Upper lobe of left lung (tissue), 6 donors: ENCODE measurements at regions not wholly inside any gene's neighbourhood (a gene's known extent, or its start where the extent isn't known, plus 50 kb on each side); places are given as distances from the start of the nearest gene placed in this dataset.

Experiments
- ATAC-seq, 2 donors: fragments of 200-7000 bp; cut with Tn5 transposase; one replicate each; pipeline ENCODE4 v1.9.1; 2022; ENCODE audit warnings: mild to moderate bottlenecking in 2 of 2, moderate library complexity in 2 of 2; ENCODE audit not compliant: low FRiP score in 2 of 2
- DNase-seq, 2 donors: peaks; one replicate each; pipeline ENCODE4 v3.0.0-alpha.2; 2019 to 2020
- H3K27ac ChIP-seq, 4 donors: fragments of 200-600 bp; sonication (generic); one replicate each; pipeline ENCODE4 v1.5.1; 2016 to 2019
- H3K27me3 ChIP-seq, 4 donors: fragments of 200-600 bp; sonication (generic); one replicate each; pipeline ENCODE4 v1.5.1; 2017 to 2019
- H3K36me3 ChIP-seq, 4 donors: fragments of 200-600 bp; sonication (generic); one replicate each; pipeline ENCODE4 v1.5.1; 2016 to 2019
- H3K4me1 ChIP-seq, 4 donors: fragments of 200-600 bp; sonication (generic); one replicate each; pipeline ENCODE4 v1.5.1; 2018 to 2019
- H3K4me3 ChIP-seq, 4 donors: fragments of 200-600 bp; sonication (generic); one replicate each; pipeline ENCODE4 v1.5.1; 2017 to 2019; ENCODE audit warnings: mild to moderate bottlenecking in 2 of 4, moderate library complexity in 1 of 4
- H3K9me3 ChIP-seq, 4 donors: fragments of 200-600 bp; sonication (generic); one replicate each; pipeline ENCODE4 v1.5.1; 2018 to 2019
- EP300 ChIP-seq, 4 donors: sonication (generic); formaldehyde crosslinking; IDR thresholded peaks; one replicate each; pipeline ENCODE4 v1.5.1; 2017; ENCODE audit warnings: antibody characterized with exemption in 4 of 4, control low read depth in 2 of 4
- POLR2A ChIP-seq, 4 donors: fragments of 450-650 bp; IDR thresholded peaks; one replicate each; pipeline ENCODE4 v1.5.1; 2016 to 2017; ENCODE audit warnings: antibody characterized with exemption in 4 of 4, mild to moderate bottlenecking in 2 of 4
- POLR2AphosphoS5 ChIP-seq, 2 donors: sonication (generic); formaldehyde crosslinking; IDR thresholded peaks; one replicate each; pipeline ENCODE4 v1.5.1; 2017; ENCODE audit warnings: antibody characterized with exemption in 2 of 2
- WGBS, 2 donors: methylation state at CpG; one replicate each; pipeline ENCODE4 v1.1.5; 2017 to 2018; 5-methylcytosine and 5-hydroxymethylcytosine counted together
- TF ChIP-seq, protein P1 (sequence below), 6 experiments: fragments of 450-650 bp in 4 of 6; fragments of 200-600 bp in 2 of 6; sonication (generic) in 2 of 6; IDR thresholded peaks; one replicate each; pipeline ENCODE4 v1.5.1; 2016 to 2019; ENCODE audit warnings: antibody characterized with exemption in 6 of 6
- donor health status: DM: no; HTN: no; CAD: no; lungs with moderate emphysema.
- donor health status: DM: no; HTN: yes; CAD: no; lungs with severe emphysema.

- Histone ChIP-seq H3K27me3 (no peaks in the 10 kb centered on the region), H3K27ac (no peak overlapping the region), H3K36me3 (no peaks in the 10 kb centered on the region), H3K9me3 (no peaks in the 10 kb centered on the region), H3K4me3 (no peak overlapping the region), H3K4me1 (no peaks in the 10 kb centered on the region)
- DNase-seq = no peak
- no peak for ATAC-seq
- 65 to 86% methylated on average over 2 to 4 of the region's 7 CpGs for WGBS, 2 donors
- TF ChIP-seq EP300 (IDR thresholded peaks at IDR 0.05) (no peak), POLR2AphosphoS5 (IDR thresholded peaks at IDR 0.05) (no peak), POLR2A (IDR thresholded peaks at IDR 0.05) (no peak)
- TF ChIP-seq, protein P1, sequence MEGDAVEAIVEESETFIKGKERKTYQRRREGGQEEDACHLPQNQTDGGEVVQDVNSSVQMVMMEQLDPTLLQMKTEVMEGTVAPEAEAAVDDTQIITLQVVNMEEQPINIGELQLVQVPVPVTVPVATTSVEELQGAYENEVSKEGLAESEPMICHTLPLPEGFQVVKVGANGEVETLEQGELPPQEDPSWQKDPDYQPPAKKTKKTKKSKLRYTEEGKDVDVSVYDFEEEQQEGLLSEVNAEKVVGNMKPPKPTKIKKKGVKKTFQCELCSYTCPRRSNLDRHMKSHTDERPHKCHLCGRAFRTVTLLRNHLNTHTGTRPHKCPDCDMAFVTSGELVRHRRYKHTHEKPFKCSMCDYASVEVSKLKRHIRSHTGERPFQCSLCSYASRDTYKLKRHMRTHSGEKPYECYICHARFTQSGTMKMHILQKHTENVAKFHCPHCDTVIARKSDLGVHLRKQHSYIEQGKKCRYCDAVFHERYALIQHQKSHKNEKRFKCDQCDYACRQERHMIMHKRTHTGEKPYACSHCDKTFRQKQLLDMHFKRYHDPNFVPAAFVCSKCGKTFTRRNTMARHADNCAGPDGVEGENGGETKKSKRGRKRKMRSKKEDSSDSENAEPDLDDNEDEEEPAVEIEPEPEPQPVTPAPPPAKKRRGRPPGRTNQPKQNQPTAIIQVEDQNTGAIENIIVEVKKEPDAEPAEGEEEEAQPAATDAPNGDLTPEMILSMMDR (IDR thresholded peaks at IDR 0.05) = no peak
Measured at GRCh38 chr10:131681122-131681521, 219.7 kb upstream of the PPP2R2D start.

- Histone ChIP-seq H3K4me3 (no peak overlapping the region), H3K4me1 (no peaks in the 10 kb centered on the region), H3K27me3 (no peaks in the 10 kb centered on the region), H3K36me3 (no peaks in the 10 kb centered on the region), H3K27ac (no peak overlapping the region), H3K9me3 (no peaks in the 10 kb centered on the region)
- WGBS, 2 donors = 87 to 93% methylated on average over 6 to 12 of the region's 12 CpGs
- DNase-seq (no peak), ATAC-seq (no peak)
- no peak for TF ChIP-seq EP300 (IDR thresholded peaks at IDR 0.05)
- no peak for TF ChIP-seq POLR2A (IDR thresholded peaks at IDR 0.05)
Measured at GRCh38 chr10:131681656-131682055, 219.2 kb upstream of the PPP2R2D start.

DNA sequence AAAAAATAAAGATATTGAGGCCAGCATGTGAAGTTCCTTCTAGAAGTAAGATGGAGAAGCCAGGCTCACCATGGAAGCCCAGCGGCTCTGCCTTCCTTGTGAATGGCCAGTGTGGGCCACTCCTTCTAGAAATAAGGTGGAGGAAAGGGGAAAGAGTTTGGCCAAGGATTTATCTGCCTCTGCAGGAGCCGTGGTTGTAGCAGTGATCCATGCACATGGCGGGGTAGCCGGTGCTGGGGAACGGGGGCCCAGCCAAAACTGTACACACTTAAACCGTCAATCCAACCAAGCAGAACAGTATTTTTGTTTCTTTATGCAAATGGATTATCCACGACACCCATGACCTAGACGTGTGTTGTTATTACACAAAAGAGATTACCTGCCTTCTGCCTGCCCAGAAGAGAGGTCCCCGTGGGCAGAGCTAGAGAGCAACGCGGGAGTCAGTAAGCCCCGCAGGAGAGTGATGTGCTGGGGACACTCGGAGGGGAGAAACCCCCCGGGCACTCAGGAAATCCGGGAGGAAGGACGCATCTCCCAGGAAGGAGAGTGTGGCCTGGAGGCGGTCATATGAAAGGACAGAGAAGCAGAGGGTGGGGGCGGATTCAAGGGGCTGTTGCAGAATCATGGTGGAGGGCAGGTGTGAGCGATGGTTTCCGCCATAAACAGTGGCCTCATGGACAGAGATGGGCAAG is 218.4 kb upstream of the PPP2R2D start:
- Histone ChIP-seq H3K9me3 (no peaks in the 10 kb centered on the region), H3K4me3 (no peak overlapping the region), H3K36me3 (no peaks in the 10 kb centered on the region), H3K4me1 (no peaks in the 10 kb centered on the region), H3K27me3 (no peaks in the 10 kb centered on the region), H3K27ac (no peak overlapping the region)
- DNase-seq (no peak), ATAC-seq (no peak)
- 84 to 85% methylated on average over 20 of the region's 20 CpGs for WGBS, 2 donors
- no peak for TF ChIP-seq EP300 (IDR thresholded peaks at IDR 0.05)
- TF ChIP-seq, protein P1 (IDR thresholded peaks at IDR 0.05) = no peak
- no peak for TF ChIP-seq POLR2AphosphoS5 (IDR thresholded peaks at IDR 0.05)
- TF ChIP-seq POLR2A (IDR thresholded peaks at IDR 0.05) = no peak

DNA sequence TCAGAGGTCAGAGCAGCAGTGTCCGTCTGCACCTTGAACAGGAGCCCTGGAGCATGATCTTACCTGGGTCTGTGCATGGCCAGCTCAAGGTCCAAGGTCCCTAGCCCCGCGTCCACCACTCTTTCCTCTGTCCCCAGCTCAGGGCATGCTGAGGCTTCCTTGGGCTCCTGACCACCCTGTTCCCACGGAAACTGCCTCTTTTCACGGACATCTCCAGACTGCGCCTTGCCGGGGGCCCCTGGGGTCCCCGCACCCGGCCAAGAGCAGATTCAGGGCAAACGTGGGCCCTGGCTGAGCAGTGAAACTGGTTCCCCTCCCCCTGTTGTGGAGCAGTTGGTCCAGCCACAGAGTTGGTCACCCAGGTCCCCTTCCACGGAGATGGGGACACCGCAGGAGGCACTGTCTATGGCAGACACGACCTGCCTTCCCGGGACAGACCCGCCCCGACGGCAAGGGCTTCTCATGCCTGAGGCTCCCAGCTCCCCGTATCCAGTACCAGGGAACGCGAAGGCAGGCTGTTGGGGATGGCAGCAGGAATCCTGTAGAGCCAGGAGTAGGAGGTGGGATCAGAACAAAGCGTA is 217.4 kb upstream of the PPP2R2D start:
- H3K9me3 ChIP-seq = no peaks in the 10 kb centered on the region
- H3K4me3 ChIP-seq = no peak overlapping the region
- WGBS, 2 donors = 85 to 87% methylated on average over 13 to 21 of the region's 21 CpGs
- H3K27me3 ChIP-seq = no peaks in the 10 kb centered on the region
- ATAC-seq (no peak), DNase-seq (no peak)
- TF ChIP-seq POLR2AphosphoS5 (IDR thresholded peaks at IDR 0.05) (no peak), EP300 (IDR thresholded peaks at IDR 0.05) (no peak), POLR2A (IDR thresholded peaks at IDR 0.05) (no peak)
- TF ChIP-seq, protein P1 (IDR thresholded peaks at IDR 0.05) = no peak
- H3K27ac ChIP-seq = no peak overlapping the region
- H3K4me1 ChIP-seq = no peaks in the 10 kb centered on the region
- H3K36me3 ChIP-seq = no peaks in the 10 kb centered on the region

DNA sequence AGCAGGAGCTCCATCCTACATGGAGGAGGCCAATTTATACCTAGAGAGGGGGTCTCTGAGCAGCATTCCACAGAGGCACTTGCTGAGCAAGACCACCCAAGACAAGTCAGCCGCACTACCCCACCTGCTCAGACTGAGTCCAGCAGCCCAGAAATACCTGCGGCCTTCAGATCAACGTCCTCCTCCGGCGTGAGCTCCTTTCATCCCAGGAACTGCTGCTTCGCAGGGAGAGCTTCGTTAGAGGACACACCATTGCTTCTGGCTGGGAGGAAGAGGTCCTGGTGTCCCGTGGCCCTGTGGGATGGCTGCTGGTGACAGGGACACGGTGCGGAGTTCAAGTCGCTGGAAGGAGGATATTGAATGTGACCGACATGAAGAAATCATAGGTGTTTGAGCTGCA is 216.9 kb upstream of the PPP2R2D start:
- DNase-seq = no peak

More for the DNA sequence above, 216.9 kb upstream of the PPP2R2D start:
- no peaks in the 10 kb centered on the region for H3K9me3 ChIP-seq
- TF ChIP-seq, protein P1 (IDR thresholded peaks at IDR 0.05) = no peak
- TF ChIP-seq POLR2A (IDR thresholded peaks at IDR 0.05) (no peak), EP300 (IDR thresholded peaks at IDR 0.05) (no peak), POLR2AphosphoS5 (IDR thresholded peaks at IDR 0.05) (no peak)
- H3K27me3 ChIP-seq = no peaks in the 10 kb centered on the region
- no peak overlapping the region for H3K27ac ChIP-seq
- no peak for ATAC-seq
- no peaks in the 10 kb centered on the region for H3K36me3 ChIP-seq
- H3K4me3 ChIP-seq = no peak overlapping the region
- 94 to 97% methylated on average over 9 to 12 of the region's 12 CpGs for WGBS, 2 donors
- H3K4me1 ChIP-seq = no peaks in the 10 kb centered on the region
